Kidney (tissue), 13 donors: ENCODE measurements at regions not wholly inside any gene's neighbourhood (a gene's known extent, or its start where the extent isn't known, plus 50 kb on each side); places are given as distances from the start of the nearest gene placed in this dataset.
"Not testable (repeated sequence)": the region's sequence is repeated elsewhere in the genome, so short reads cannot be mapped to it uniquely, and the experiment has no call there.

ENCODE experiments used
- DNase-seq, 5 donors: peaks; one replicate each; pipeline ENCODE4 v3.0.0-alpha.2; 2013 to 2020
- FAIRE-seq: peaks from 2 replicates; lab custom pipeline; 2012; peaks lifted over from hg19 to GRCh38; lab: Jason Lieb, UNC
- H3K27ac ChIP-seq, 2 donors: one replicate each; pipeline ENCODE4 v1.7.0; 2013; ENCODE audit warnings: low read depth in 2 of 2, low read length in 2 of 2, inconsistent platforms in 1 of 2
- H3K27me3 ChIP-seq: one replicate; pipeline ENCODE4 v1.7.1; 2013; ENCODE audit warnings: low read length, inconsistent platforms; ENCODE audit not compliant: control insufficient read depth, insufficient read depth
- H3K36me3 ChIP-seq, 3 donors: one replicate each; pipeline versions ENCODE4 v1.7.0 to v1.7.1; 2013; ENCODE audit warnings: low read length in 3 of 3, control low read depth in 1 of 3, inconsistent platforms in 1 of 3; ENCODE audit not compliant: insufficient read depth in 3 of 3, control insufficient read depth in 2 of 3
- H3K4me1 ChIP-seq, 3 donors: one replicate each; pipeline versions ENCODE4 v1.7.0 to v1.7.1; 2013; ENCODE audit warnings: low read length in 3 of 3, inconsistent platforms in 1 of 3, low read depth in 1 of 3; ENCODE audit not compliant: control insufficient read depth in 2 of 3, insufficient read depth in 2 of 3
- H3K4me3 ChIP-seq, 3 donors: one replicate each; pipeline versions ENCODE4 v1.7.0 to v1.8.1; 2013; ENCODE audit warnings: low read length in 3 of 3, control low read depth in 1 of 3, inconsistent platforms in 1 of 3
- H3K9ac ChIP-seq, 3 donors: one replicate each; pipeline versions ENCODE4 v1.7.0 to v1.7.1; 2013; ENCODE audit warnings: low read length in 3 of 3, control low read depth in 1 of 3, inconsistent platforms in 1 of 3
- H3K9me3 ChIP-seq, 3 donors: one replicate each; pipeline versions ENCODE4 v1.7.0 to v1.7.1; 2013; ENCODE audit warnings: low read length in 3 of 3, control low read depth in 1 of 3, inconsistent platforms in 1 of 3; ENCODE audit not compliant: control insufficient read depth in 2 of 3, insufficient read depth in 1 of 3
- intact Hi-C: fragments of 100-400 bp; cut with DNase I; formaldehyde crosslinking; loops from one replicate; pipeline ENCODE4 v1.11.1; 2022
- TF ChIP-seq, protein P1 (sequence below): IDR thresholded peaks from 3 replicates; pipeline ENCODE4 v1.5.1; 2012; ENCODE audit warnings: mild to moderate bottlenecking, moderate library complexity, borderline replicate concordance; ENCODE audit not compliant: insufficient read depth; ENCODE audit errors: extremely low read depth
- donor health status: control.
- donor health status: control.
- donor health status: control.
- donor health status: control.
- donor health status: control.
- donor health status: DM: yes; HTN: yes; CAD: no.
- donor health status: Normal renal cell carcinoma (clear cell type).

DNA sequence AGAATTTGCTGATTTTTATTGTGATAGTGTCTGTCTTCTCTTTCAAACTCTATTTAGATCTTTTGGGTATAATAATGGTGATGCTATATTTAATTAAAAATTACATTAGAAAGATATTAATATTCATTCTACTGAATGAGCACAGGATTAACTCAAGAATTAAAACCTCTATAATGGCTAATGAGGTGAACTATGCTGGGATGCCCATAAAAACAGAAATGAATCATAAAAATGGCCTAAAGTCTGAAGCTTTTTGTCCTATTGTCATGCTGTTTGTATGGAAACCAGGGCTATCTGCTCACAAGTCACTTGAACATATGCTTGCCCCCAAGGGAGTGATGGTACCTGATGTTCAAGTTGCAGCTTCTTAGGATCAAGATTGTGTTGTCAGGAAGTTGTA, 76.2 kb upstream of the ICA1 start:
- DNase-seq = no peak
- no peak overlapping the region for H3K4me3 ChIP-seq
- no peak for FAIRE-seq
- intact Hi-C loops = no loop called here
- H3K27me3 ChIP-seq = no peaks in the 10 kb centered on the region
- TF ChIP-seq, protein P1, sequence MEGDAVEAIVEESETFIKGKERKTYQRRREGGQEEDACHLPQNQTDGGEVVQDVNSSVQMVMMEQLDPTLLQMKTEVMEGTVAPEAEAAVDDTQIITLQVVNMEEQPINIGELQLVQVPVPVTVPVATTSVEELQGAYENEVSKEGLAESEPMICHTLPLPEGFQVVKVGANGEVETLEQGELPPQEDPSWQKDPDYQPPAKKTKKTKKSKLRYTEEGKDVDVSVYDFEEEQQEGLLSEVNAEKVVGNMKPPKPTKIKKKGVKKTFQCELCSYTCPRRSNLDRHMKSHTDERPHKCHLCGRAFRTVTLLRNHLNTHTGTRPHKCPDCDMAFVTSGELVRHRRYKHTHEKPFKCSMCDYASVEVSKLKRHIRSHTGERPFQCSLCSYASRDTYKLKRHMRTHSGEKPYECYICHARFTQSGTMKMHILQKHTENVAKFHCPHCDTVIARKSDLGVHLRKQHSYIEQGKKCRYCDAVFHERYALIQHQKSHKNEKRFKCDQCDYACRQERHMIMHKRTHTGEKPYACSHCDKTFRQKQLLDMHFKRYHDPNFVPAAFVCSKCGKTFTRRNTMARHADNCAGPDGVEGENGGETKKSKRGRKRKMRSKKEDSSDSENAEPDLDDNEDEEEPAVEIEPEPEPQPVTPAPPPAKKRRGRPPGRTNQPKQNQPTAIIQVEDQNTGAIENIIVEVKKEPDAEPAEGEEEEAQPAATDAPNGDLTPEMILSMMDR = no peak
- H3K9ac ChIP-seq = no peak overlapping the region
- no peaks in the 10 kb centered on the region for H3K36me3 ChIP-seq
- H3K27ac ChIP-seq = no peak overlapping the region
- no peaks in the 10 kb centered on the region for H3K9me3 ChIP-seq
- H3K4me1 ChIP-seq = no peaks in the 10 kb centered on the region

DNA sequence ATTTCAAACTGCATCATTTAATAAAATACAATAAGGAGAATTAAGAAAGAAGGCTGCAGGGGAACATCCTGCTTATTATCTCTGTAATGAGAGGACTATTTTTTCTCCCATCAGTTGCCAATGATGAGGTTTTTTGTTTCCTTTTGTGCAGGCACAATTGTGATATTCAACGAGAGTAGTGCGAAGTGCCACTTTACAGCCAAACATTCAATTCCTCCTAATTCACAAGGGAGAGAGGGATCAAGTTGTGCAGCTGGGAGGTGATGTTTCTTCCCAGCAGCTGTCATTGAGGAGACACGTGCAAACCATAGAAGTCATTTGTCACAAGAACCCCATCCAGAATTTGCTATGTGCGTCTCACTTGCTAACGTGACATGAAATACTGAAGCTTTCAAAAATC, 81.6 kb upstream of the ICA1 start:
- FAIRE-seq (no peak), DNase-seq (no peak)
- no peaks in the 10 kb centered on the region for H3K36me3 ChIP-seq
- H3K27me3 ChIP-seq = no peaks in the 10 kb centered on the region
- no peaks in the 10 kb centered on the region for H3K9me3 ChIP-seq
- H3K9ac ChIP-seq = no peak overlapping the region
- H3K4me3 ChIP-seq = no peak overlapping the region
- H3K4me1 ChIP-seq = no peaks in the 10 kb centered on the region
- TF ChIP-seq, protein P1 = no peak
- intact Hi-C loops = no loop called here
- no peak overlapping the region for H3K27ac ChIP-seq

DNA sequence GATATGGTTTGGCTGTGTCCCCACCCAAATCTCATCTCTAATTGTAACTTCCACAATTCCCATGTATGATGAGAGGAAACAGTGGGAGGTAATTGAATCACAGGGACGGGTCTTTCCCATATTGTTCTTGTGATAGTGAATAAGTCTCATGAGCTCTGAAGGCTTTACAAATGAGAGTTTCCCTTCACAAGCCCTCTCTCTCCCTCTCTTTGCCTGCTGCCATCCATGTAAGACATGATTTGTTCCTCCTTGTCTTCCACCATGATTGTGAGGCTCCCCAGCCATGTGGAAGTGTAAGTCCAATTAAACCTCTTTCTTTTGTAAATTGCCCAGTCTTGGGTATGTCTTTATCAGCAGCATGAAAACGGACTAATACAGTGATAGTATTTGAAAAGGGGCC, 85.4 kb upstream of the ICA1 start:
- H3K4me1 ChIP-seq, H3K36me3 ChIP-seq, intact Hi-C loops, H3K27ac ChIP-seq, H3K9me3 ChIP-seq, DNase-seq, FAIRE-seq, H3K27me3 ChIP-seq, H3K9ac ChIP-seq, H3K4me3 ChIP-seq: not testable (repeated sequence)

DNA sequence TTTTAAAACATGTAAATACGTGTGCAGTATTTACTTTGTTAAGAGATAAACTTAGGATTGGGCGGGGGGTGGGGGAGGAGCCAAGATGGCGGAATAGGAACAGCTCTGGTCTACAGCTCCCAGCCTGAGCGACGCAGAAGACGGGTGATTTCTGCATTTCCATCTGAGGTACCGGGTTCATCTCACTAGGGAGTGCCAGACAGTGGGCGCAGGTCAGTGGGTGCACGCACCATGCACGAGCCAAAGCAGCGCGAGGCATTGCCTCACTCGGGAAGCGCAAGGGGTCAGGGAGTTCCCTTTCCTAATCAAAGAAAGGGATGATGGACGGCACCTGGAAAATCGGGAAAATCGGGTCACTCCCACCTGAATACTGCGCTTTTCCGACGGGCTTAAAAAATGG, 81.8 kb upstream of the NXPH1 start:
- DNase-seq, H3K4me3 ChIP-seq, intact Hi-C loops, H3K27me3 ChIP-seq, H3K9ac ChIP-seq, H3K4me1 ChIP-seq, H3K27ac ChIP-seq, H3K36me3 ChIP-seq, FAIRE-seq, H3K9me3 ChIP-seq: not testable (repeated sequence)

DNA sequence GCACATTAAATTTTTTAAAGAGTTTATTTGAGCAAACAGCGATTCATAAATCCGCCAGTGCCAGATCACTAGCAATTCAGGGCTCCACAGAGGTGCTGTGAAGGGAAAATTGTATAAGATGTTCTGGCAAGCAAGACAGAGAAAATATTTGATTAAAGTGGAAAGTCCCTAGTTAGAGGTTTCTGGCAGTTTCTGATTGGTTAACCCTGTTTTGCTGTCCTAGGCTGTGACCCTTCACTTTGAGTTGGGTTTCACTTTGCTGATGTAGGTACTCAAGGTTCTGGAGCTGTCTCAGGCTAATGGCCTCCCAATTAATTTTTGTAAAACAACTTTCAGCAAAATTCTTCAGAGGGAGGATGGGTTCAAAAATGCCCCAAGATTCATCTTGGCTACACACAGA, 79.4 kb upstream of the NXPH1 start:
- Histone ChIP-seq H3K9ac (no peak overlapping the region), H3K9me3 (no peaks in the 10 kb centered on the region), H3K4me1 (no peaks in the 10 kb centered on the region), H3K36me3 (no peaks in the 10 kb centered on the region), H3K4me3 (no peak overlapping the region), H3K27me3 (no peaks in the 10 kb centered on the region), H3K27ac (no peak overlapping the region)
- TF ChIP-seq, protein P1 = no peak
- FAIRE-seq = no peak
- no peak for DNase-seq
- intact Hi-C loops = no loop called here
